ENCODE measurements at regions not wholly inside any gene's neighbourhood (a gene's known extent, or its start where the extent isn't known, plus 50 kb on each side); places are given as distances from the start of the nearest gene placed in this dataset.

GRCh38 chr7:81361769-81362312, 408.0 kb downstream of the HGF start:
- DNase-seq: no peak
- no peak for ATAC-seq
- H3K4me3 ChIP-seq: no peak overlapping the region

DNA sequence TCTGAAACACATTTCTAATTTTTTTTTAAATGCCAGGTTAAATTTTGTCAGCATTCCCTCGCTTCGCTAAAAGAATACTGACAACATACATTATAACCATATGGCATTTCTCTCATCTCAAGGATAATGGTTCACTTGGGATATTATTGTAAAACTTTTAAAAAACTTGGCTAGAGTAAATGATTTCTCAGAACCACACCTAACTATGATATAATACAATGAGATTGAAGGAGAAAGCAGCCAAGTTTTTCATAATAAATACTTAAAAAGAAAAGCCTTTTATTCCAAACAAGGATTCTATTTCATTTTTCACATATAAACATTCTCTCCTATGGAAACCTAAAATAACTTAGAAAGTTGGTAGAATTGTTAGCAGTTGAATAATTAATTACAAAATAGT, 413.9 kb downstream of the HGF start:
- intact Hi-C loops (cut with DNase I): no loop called here
- Histone ChIP-seq H3K4me3 (no peak overlapping the region), H3K9me3 (no peaks in the 10 kb centered on the region), H3K27ac (no peak overlapping the region), H3K36me3 (no peaks in the 10 kb centered on the region), H3K27me3 (no peaks in the 10 kb centered on the region), H3K4me1 (no peaks in the 10 kb centered on the region)
- ATAC-seq (no peak), DNase-seq (no peak)
- TF ChIP-seq CTCF (IDR thresholded peaks at IDR 0.05): no peak

More at GRCh38 chr7:81361769-81362312, 408.0 kb downstream of the HGF start:
- no peak for TF ChIP-seq CTCF (IDR thresholded peaks at IDR 0.05)
- Histone ChIP-seq H3K4me1 (no peaks in the 10 kb centered on the region), H3K27ac (no peak overlapping the region), H3K27me3 (no peaks in the 10 kb centered on the region), H3K36me3 (no peaks in the 10 kb centered on the region), H3K9me3 (no peaks in the 10 kb centered on the region)
- intact Hi-C loops (cut with DNase I): no loop called here

DNA sequence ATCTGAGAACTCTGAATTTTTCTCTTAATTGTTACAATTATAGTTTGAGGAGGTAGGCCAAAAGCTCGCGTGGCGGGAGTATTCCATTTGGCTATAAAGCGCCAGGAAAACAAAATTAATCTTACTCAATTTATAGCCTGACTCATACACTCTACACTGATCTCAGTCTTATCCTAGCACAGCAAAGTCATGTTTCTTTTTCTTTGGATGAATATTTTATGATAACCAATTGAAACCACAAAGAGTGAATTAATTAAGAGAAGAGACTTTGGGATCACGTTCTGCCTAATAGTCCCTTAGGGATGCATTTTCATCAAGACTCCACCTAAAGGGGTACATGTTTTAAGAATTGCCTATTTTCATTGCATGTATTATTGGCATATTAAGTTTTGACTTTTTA, 420.8 kb downstream of the HGF start:
- Histone ChIP-seq H3K9me3 (peaks cover 0 to 8% of the 10 kb centered on the region in 2 donors), H3K27ac (no peak overlapping the region), H3K4me3 (no peak overlapping the region), H3K4me1 (no peaks in the 10 kb centered on the region), H3K27me3 (no peaks in the 10 kb centered on the region), H3K36me3 (no peaks in the 10 kb centered on the region)
- intact Hi-C loops (cut with DNase I): no loop called here
- ATAC-seq: no peak
- DNase-seq: no peak
- TF ChIP-seq CTCF (IDR thresholded peaks at IDR 0.05): no peak

- Histone ChIP-seq H3K36me3 (no peaks in the 10 kb centered on the region), H3K4me1 (no peaks in the 10 kb centered on the region), H3K4me3 (no peak overlapping the region), H3K9me3 (peaks cover 0 to 1% of the 10 kb centered on the region in 2 donors), H3K27ac (no peak overlapping the region), H3K27me3 (no peaks in the 10 kb centered on the region)
- no peak for DNase-seq
- no peak for TF ChIP-seq CTCF (IDR thresholded peaks at IDR 0.05)
- ATAC-seq: no peak
- intact Hi-C loops (cut with DNase I): no loop called here
Observed at GRCh38 chr7:81339946-81340345, 421.1 kb upstream of the SEMA3C start.

DNA sequence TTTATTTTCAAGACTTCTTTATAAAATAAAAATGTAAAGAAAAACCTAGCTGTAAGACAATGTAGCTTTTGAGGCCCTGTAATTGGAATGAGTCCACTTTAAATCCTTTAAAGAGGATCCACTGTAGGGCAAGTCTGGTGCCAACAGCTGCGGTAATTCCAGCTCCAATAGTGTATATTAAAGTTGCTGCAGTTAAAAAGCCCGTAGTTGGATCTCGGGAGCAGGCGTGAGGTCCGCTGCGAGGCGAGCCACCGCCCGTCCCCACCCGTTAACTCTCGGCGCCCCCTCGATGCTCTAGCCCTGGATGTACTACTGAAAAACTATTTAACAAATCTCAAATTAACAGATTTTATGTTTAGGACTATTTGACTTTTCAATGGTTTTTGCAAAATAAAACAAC, 414.7 kb upstream of the SEMA3C start:
- ATAC-seq (no peak), DNase-seq (no peak)
- Histone ChIP-seq H3K9me3 (no peaks in the 10 kb centered on the region), H3K4me1 (no peaks in the 10 kb centered on the region), H3K27me3 (no peaks in the 10 kb centered on the region), H3K36me3 (no peaks in the 10 kb centered on the region), H3K27ac (no peak overlapping the region), H3K4me3 (no peak overlapping the region)
- intact Hi-C loops (cut with DNase I): no loop called here
- no peak for TF ChIP-seq CTCF (IDR thresholded peaks at IDR 0.05)

Data from left lung (tissue), 4 donors.